ENCODE measurements at regions not wholly inside any gene's neighbourhood (a gene's known extent, or its start where the extent isn't known, plus 50 kb on each side); places are given as distances from the start of the nearest gene placed in this dataset.

- DNase-seq: no peak
- peaks cover 23% of the 10 kb centered on the region for H3K4me1 ChIP-seq (ENCODE audit: insufficient read depth, low read length)
- H3K27me3 ChIP-seq (ENCODE audit: insufficient read depth, low read length, poor library complexity, severe bottlenecking): no peaks in the 10 kb centered on the region
- Mint-ChIP-seq H3K27me3 (no peaks in the 10 kb centered on the region), H3K9me3 (peaks cover 0 to 3% (median 2%) of the 10 kb centered on the region in 5 donors), H3K4me1 (peaks cover 60 to 78% (median 76%) of the 10 kb centered on the region in 3 donors), H3K27ac (peak overlapping the region in 1 of 8 donors; percentile 83), H3K36me3 (peaks cover 3 to 13% (median 12%) of the 10 kb centered on the region in 3 donors), H3K4me3 (no peak overlapping the region)
- POLR2A ChIA-PET: interaction anchor here (2.0 kb wide), 1 partner anchor 14 kb away, joined by 6 read pairs; no protein-coding TSS in a partner anchor
- no peaks in the 10 kb centered on the region for H3K36me3 ChIP-seq (ENCODE audit: insufficient read depth, low read length)
- H3K9me3 ChIP-seq (ENCODE audit: low read length): no peaks in the 10 kb centered on the region
- CTCF ChIA-PET: no interaction called here
- no peak overlapping the region for H3K27ac ChIP-seq (ENCODE audit: low read depth, low read length)
- no peak overlapping the region for H3K4me3 ChIP-seq (ENCODE audit: low read length)
Observed at GRCh38 chr2:134191835-134192234, 62.0 kb upstream of the MGAT5 start.

GRCh38 chr2:134193006-134193405 is 60.9 kb upstream of the MGAT5 start:
- no peak overlapping the region for H3K27ac Mint-ChIP-seq
- H3K4me3 Mint-ChIP-seq: no peak overlapping the region
- H3K4me1 Mint-ChIP-seq: peaks cover 60 to 78% (median 77%) of the 10 kb centered on the region in 3 donors
- no peaks in the 10 kb centered on the region for H3K36me3 ChIP-seq (ENCODE audit: insufficient read depth, low read length)
- ChIA-PET CTCF (interaction anchor here (0.7 to 1.4 kb wide), 2 partner anchors 11 to 26 kb away, joined by 3 read pairs; no protein-coding TSS in a partner anchor), POLR2A (interaction anchor here (2.0 kb wide), 1 partner anchor 13 kb away, joined by 6 read pairs; no protein-coding TSS in a partner anchor)
- H3K27me3 Mint-ChIP-seq: no peaks in the 10 kb centered on the region
- no peak overlapping the region for H3K27ac ChIP-seq (ENCODE audit: low read depth, low read length)
- peaks cover 0 to 3% (median 2%) of the 10 kb centered on the region in 5 donors for H3K9me3 Mint-ChIP-seq
- H3K4me1 ChIP-seq (ENCODE audit: insufficient read depth, low read length): peaks cover 29% of the 10 kb centered on the region
- no peak for DNase-seq
- H3K9me3 ChIP-seq (ENCODE audit: low read length): no peaks in the 10 kb centered on the region
- no peak overlapping the region for H3K4me3 ChIP-seq (ENCODE audit: low read length)
- peaks cover 3 to 12% (median 6%) of the 10 kb centered on the region in 3 donors for H3K36me3 Mint-ChIP-seq
- H3K27me3 ChIP-seq (ENCODE audit: insufficient read depth, low read length, poor library complexity, severe bottlenecking): no peaks in the 10 kb centered on the region

GRCh38 chr2:134194519-134194918 is 59.4 kb upstream of the MGAT5 start:
- H3K27me3 Mint-ChIP-seq: no peaks in the 10 kb centered on the region
- H3K27me3 ChIP-seq (ENCODE audit: insufficient read depth, low read length, poor library complexity, severe bottlenecking): no peaks in the 10 kb centered on the region
- no peaks in the 10 kb centered on the region for H3K36me3 ChIP-seq (ENCODE audit: insufficient read depth, low read length)
- no peak overlapping the region for H3K27ac ChIP-seq (ENCODE audit: low read depth, low read length)
- H3K27ac Mint-ChIP-seq: peak overlapping the region in 2 of 8 donors; percentile 0 to 16
- no peak overlapping the region for H3K4me3 Mint-ChIP-seq
- peaks cover 0 to 3% (median 2%) of the 10 kb centered on the region in 5 donors for H3K9me3 Mint-ChIP-seq
- peaks cover 3 to 12% (median 6%) of the 10 kb centered on the region in 3 donors for H3K36me3 Mint-ChIP-seq
- CTCF ChIA-PET: no interaction called here
- H3K4me1 ChIP-seq (ENCODE audit: insufficient read depth, low read length): peaks cover 31% of the 10 kb centered on the region
- H3K9me3 ChIP-seq (ENCODE audit: low read length): no peaks in the 10 kb centered on the region
- no peak for DNase-seq
- H3K4me3 ChIP-seq (ENCODE audit: low read length): no peak overlapping the region
- POLR2A ChIA-PET: no interaction called here
- H3K4me1 Mint-ChIP-seq: peaks cover 61 to 77% (median 77%) of the 10 kb centered on the region in 3 donors

- Mint-ChIP-seq H3K9me3 (peaks cover 0 to 3% (median 2%) of the 10 kb centered on the region in 5 donors), H3K4me3 (no peak overlapping the region), H3K27me3 (no peaks in the 10 kb centered on the region), H3K4me1 (peaks cover 59 to 78% (median 76%) of the 10 kb centered on the region in 3 donors), H3K27ac (peak overlapping the region in 1 of 8 donors; percentile 6), H3K36me3 (peaks cover 3 to 9% (median 4%) of the 10 kb centered on the region in 3 donors)
- Histone ChIP-seq H3K4me3 (ENCODE audit: low read length) (no peak overlapping the region), H3K27me3 (ENCODE audit: insufficient read depth, low read length, poor library complexity, severe bottlenecking) (no peaks in the 10 kb centered on the region), H3K36me3 (ENCODE audit: insufficient read depth, low read length) (no peaks in the 10 kb centered on the region), H3K4me1 (ENCODE audit: insufficient read depth, low read length) (peaks cover 31% of the 10 kb centered on the region), H3K9me3 (ENCODE audit: low read length) (no peaks in the 10 kb centered on the region), H3K27ac (ENCODE audit: low read depth, low read length) (no peak overlapping the region)
- POLR2A ChIA-PET: no interaction called here
- CTCF ChIA-PET: no interaction called here
- no peak for DNase-seq
Observed at GRCh38 chr2:134195341-134195740, 58.5 kb upstream of the MGAT5 start.

- Mint-ChIP-seq H3K27ac (peak overlapping the region in 7 of 8 donors; percentile 34 to 87 (median 65)), H3K9me3 (no peaks in the 10 kb centered on the region), H3K4me3 (peak overlapping the region in 5 of 7 donors; percentile 50 to 80 (median 73)), H3K4me1 (peaks cover 70 to 85% (median 83%) of the 10 kb centered on the region in 3 donors), H3K27me3 (no peaks in the 10 kb centered on the region), H3K36me3 (peaks cover 0 to 2% (median 0%) of the 10 kb centered on the region in 3 donors)
- ChIA-PET CTCF (interaction anchor here (0.8 to 3.0 kb wide), 5 partner anchors 9 to 79 kb away, joined by 3 to 25 read pairs (median 5); no protein-coding TSS in a partner anchor), POLR2A (interaction anchor here (0.5 to 1.2 kb wide), 3 partner anchors 22 to 484 kb away, joined by 3 to 8 read pairs (median 3); no protein-coding TSS in a partner anchor)
- Histone ChIP-seq H3K36me3 (ENCODE audit: insufficient read depth, low read length) (no peaks in the 10 kb centered on the region), H3K9me3 (ENCODE audit: low read length) (no peaks in the 10 kb centered on the region), H3K4me3 (ENCODE audit: low read length) (no peak overlapping the region), H3K27me3 (ENCODE audit: insufficient read depth, low read length, poor library complexity, severe bottlenecking) (no peaks in the 10 kb centered on the region), H3K4me1 (ENCODE audit: insufficient read depth, low read length) (peaks cover 31% of the 10 kb centered on the region), H3K27ac (ENCODE audit: low read depth, low read length) (no peak overlapping the region)
- no peak for DNase-seq
Observed at GRCh38 chr2:134197445-134197844, 56.4 kb upstream of the MGAT5 start.

- Histone ChIP-seq H3K4me3 (ENCODE audit: low read length) (peak overlapping the region; percentile 15), H3K4me1 (ENCODE audit: insufficient read depth, low read length) (peaks cover 31% of the 10 kb centered on the region), H3K27ac (ENCODE audit: low read depth, low read length) (no peak overlapping the region), H3K9me3 (ENCODE audit: low read length) (no peaks in the 10 kb centered on the region), H3K36me3 (ENCODE audit: insufficient read depth, low read length) (no peaks in the 10 kb centered on the region), H3K27me3 (ENCODE audit: insufficient read depth, low read length, poor library complexity, severe bottlenecking) (no peaks in the 10 kb centered on the region)
- H3K4me3 Mint-ChIP-seq: peak overlapping the region in 5 of 7 donors; percentile 50 to 80 (median 73)
- H3K9me3 Mint-ChIP-seq: no peaks in the 10 kb centered on the region
- POLR2A ChIA-PET: interaction anchor here (0.5 to 1.2 kb wide), 3 partner anchors 21 to 78 kb away, joined by 3 to 8 read pairs (median 3); no protein-coding TSS in a partner anchor
- no peak for DNase-seq
- peaks cover 0 to 2% (median 0%) of the 10 kb centered on the region in 3 donors for H3K36me3 Mint-ChIP-seq
- CTCF ChIA-PET: interaction anchor here (0.8 to 3.0 kb wide), 5 partner anchors 9 to 214 kb away, joined by 3 to 25 read pairs (median 4); no protein-coding TSS in a partner anchor
- H3K4me1 Mint-ChIP-seq: peaks cover 73 to 90% (median 87%) of the 10 kb centered on the region in 3 donors
- H3K27me3 Mint-ChIP-seq: no peaks in the 10 kb centered on the region
- H3K27ac Mint-ChIP-seq: peak overlapping the region in 6 of 8 donors; percentile 43 to 87 (median 70)
Observed at GRCh38 chr2:134198006-134198634, 55.8 kb upstream of the MGAT5 start.

- Histone ChIP-seq H3K27ac (ENCODE audit: low read depth, low read length) (no peak overlapping the region), H3K9me3 (ENCODE audit: low read length) (no peaks in the 10 kb centered on the region), H3K4me3 (ENCODE audit: low read length) (no peak overlapping the region), H3K4me1 (ENCODE audit: insufficient read depth, low read length) (peaks cover 27% of the 10 kb centered on the region), H3K27me3 (ENCODE audit: insufficient read depth, low read length, poor library complexity, severe bottlenecking) (no peaks in the 10 kb centered on the region), H3K36me3 (ENCODE audit: insufficient read depth, low read length) (no peaks in the 10 kb centered on the region)
- Mint-ChIP-seq H3K4me3 (no peak overlapping the region), H3K27me3 (no peaks in the 10 kb centered on the region), H3K4me1 (peaks cover 72 to 86% (median 83%) of the 10 kb centered on the region in 3 donors), H3K27ac (peak overlapping the region in 1 of 8 donors; percentile 12), H3K9me3 (no peaks in the 10 kb centered on the region), H3K36me3 (peaks cover 0 to 2% (median 0%) of the 10 kb centered on the region in 3 donors)
- CTCF ChIA-PET: interaction anchor here (0.6 to 2.7 kb wide), 5 partner anchors 13 to 89 kb away, joined by 3 to 19 read pairs (median 3); no protein-coding TSS in a partner anchor
- no peak for DNase-seq
- POLR2A ChIA-PET: no interaction called here
Observed at GRCh38 chr2:134199123-134199522, 54.7 kb upstream of the MGAT5 start.
